ENCODE measurements at regions not wholly inside any gene's neighbourhood (a gene's known extent, or its start where the extent isn't known, plus 50 kb on each side); places are given as distances from the start of the nearest gene placed in this dataset.

- H3K4me1 ChIP-seq (ENCODE audit: insufficient read depth, low read length), result peaks cover 71% of the 10 kb centered on the region
- no peak for TF ChIP-seq EZH2 (IDR thresholded peaks at IDR 0.05; ENCODE audit: low read length, unreplicated experiment)
- TF ChIP-seq CTCF (conservative IDR thresholded peaks at IDR 0.05; ENCODE audit: low read depth, low read length), result no peak
- no peak for TF ChIP-seq EZH2phosphoT487 (IDR thresholded peaks at IDR 0.05; ENCODE audit: borderline replicate concordance, low read length)
- H3K9ac ChIP-seq (ENCODE audit: low read length), result peak overlapping the region; percentile 32
- no peaks in the 10 kb centered on the region for H3K9me2 ChIP-seq (replicated peaks; ENCODE audit: low read length)
- peak overlapping the region; percentile 10; the same call in 1 of the 2 replicates for H2AFZ ChIP-seq (ENCODE audit: low read length)
- H3K79me2 ChIP-seq (ENCODE audit: low read length), result no peaks in the 10 kb centered on the region
- H3F3A ChIP-seq (ENCODE audit: low read length, unreplicated experiment), result peaks cover 10% of the 10 kb centered on the region
- ChIA-PET POLR2A (ENCODE audit: unreplicated experiment) (no interaction called here), CTCF (no interaction called here)
- no peaks in the 10 kb centered on the region for H4K20me1 ChIP-seq (ENCODE audit: low read length)
- no peaks in the 10 kb centered on the region for H3K27me3 ChIP-seq (ENCODE audit: low read length)
- BruUV-seq (replicated peaks), result no TSS peak
- H3K4me3 ChIP-seq (ENCODE audit: low read length), result no peak overlapping the region
- H3K36me3 ChIP-seq (ENCODE audit: low read depth, low read length), result peaks cover 8% of the 10 kb centered on the region; the same call in 1 of the 2 replicates
- H3K27ac ChIP-seq (ENCODE audit: low read length), result peak overlapping the region; percentile 82
- peaks cover 7% of the 10 kb centered on the region; the same call in 1 of the 2 replicates for H3K9me3 ChIP-seq (ENCODE audit: low read length)
- DNase-seq (peak; percentile 86), ATAC-seq (peak; percentile 58)
- intact Hi-C loops (cut with micrococcal nuclease), result loop anchor here (10.0 kb wide), 2 partner anchors 318 to 962 kb away; no protein-coding TSS in a partner anchor
- H3K4me2 ChIP-seq (ENCODE audit: low read length), result peak overlapping the region; percentile 34
Observed at GRCh38 chr17:71432378-71433315, 688.2 kb upstream of the SOX9 start.

GRCh38 chr17:71434716-71435115 is 686.1 kb upstream of the SOX9 start:
- DNase-seq (no peak), ATAC-seq (peak; percentile 8; the same call in 1 of the 2 replicates)
- TF ChIP-seq CTCF (conservative IDR thresholded peaks at IDR 0.05; ENCODE audit: low read depth, low read length) (no peak), EZH2phosphoT487 (IDR thresholded peaks at IDR 0.05; ENCODE audit: borderline replicate concordance, low read length) (no peak), EZH2 (IDR thresholded peaks at IDR 0.05; ENCODE audit: low read length, unreplicated experiment) (no peak)
- BruUV-seq (replicated peaks), result no TSS peak
- Histone ChIP-seq H3K9me2 (replicated peaks; ENCODE audit: low read length) (no peaks in the 10 kb centered on the region), H3K36me3 (ENCODE audit: low read depth, low read length) (no peaks in the 10 kb centered on the region), H3K9me3 (ENCODE audit: low read length) (no peaks in the 10 kb centered on the region), H3K27ac (ENCODE audit: low read length) (peak overlapping the region; percentile 51), H3K9ac (ENCODE audit: low read length) (no peak overlapping the region), H3K4me3 (ENCODE audit: low read length) (no peak overlapping the region), H3K4me1 (ENCODE audit: insufficient read depth, low read length) (peaks cover 82% of the 10 kb centered on the region), H4K20me1 (ENCODE audit: low read length) (no peaks in the 10 kb centered on the region), H3K79me2 (ENCODE audit: low read length) (no peaks in the 10 kb centered on the region), H3K27me3 (ENCODE audit: low read length) (no peaks in the 10 kb centered on the region), H3K4me2 (ENCODE audit: low read length) (no peak overlapping the region), H3F3A (ENCODE audit: low read length, unreplicated experiment) (peaks cover 15% of the 10 kb centered on the region), H2AFZ (ENCODE audit: low read length) (no peak overlapping the region)
- POLR2A ChIA-PET (ENCODE audit: unreplicated experiment), result interaction anchor here (0.6 to 0.7 kb wide), 3 partner anchors 22 to 1874 kb away, joined by 3 to 9 read pairs (median 5); no protein-coding TSS in a partner anchor
- intact Hi-C loops (cut with micrococcal nuclease), result loop anchor here (10.0 kb wide), 2 partner anchors 320 to 960 kb away; no protein-coding TSS in a partner anchor
- CTCF ChIA-PET, result interaction anchor here (0.6 to 1.2 kb wide), 3 partner anchors 39 to 246 kb away, joined by 3 to 7 read pairs (median 4); no protein-coding TSS in a partner anchor
